SK-N-SH (cell line): ENCODE measurements at regions not wholly inside any gene's neighbourhood (a gene's known extent, or its start where the extent isn't known, plus 50 kb on each side); places are given as distances from the start of the nearest gene placed in this dataset.

ENCODE experiments used
- CTCF ChIA-PET: fragments of 300-600, 350-600 bp; formaldehyde crosslinking; extraction: SDS; loops from one replicate; lab custom pipeline; 2021; lab: Yijun Ruan, JAX
- POLR2A ChIA-PET: fragments of 350-600 bp; sonication (Branson Sonifier 250); formaldehyde crosslinking; extraction: SDS; loops from one replicate; lab custom pipeline; 2020; ENCODE audit warnings: antibody characterized with exemption, inconsistent platforms; lab: Yijun Ruan, JAX
- DNase-seq: peaks from one replicate; pipeline ENCODE4 v3.0.0; 2012
- H2AFZ ChIP-seq: fragments of 200-600 bp; sonication (generic); 2 replicates; pipeline ENCODE4 v1.8.1; 2016; ENCODE audit warnings: antibody characterized with exemption, mild to moderate bottlenecking, low read depth
- H3F3A ChIP-seq: fragments of 200-600 bp; sonication (generic); replicated peaks from 2 replicates; pipeline ENCODE3; 2016; ENCODE audit warnings: antibody characterized with exemption, mild to moderate bottlenecking; ENCODE audit not compliant: insufficient read depth
- H3K27ac ChIP-seq, 2 experiments: fragments of 200-500 bp in 1 of 2; fragments of 200-600 bp in 1 of 2; sonication (Bioruptor generic) in 1 of 2; sonication (generic), shearing (Covaris generic) in 1 of 2; 2 replicates each; pipeline versions ENCODE4 v1.5.1 to v1.6.1; 2014 to 2016; ENCODE audit warnings: low read depth in 2 of 2, inconsistent platforms in 1 of 2, low read length in 1 of 2, mild to moderate bottlenecking in 1 of 2, mixed read lengths in 1 of 2
- H3K27me3 ChIP-seq: fragments of 200-600 bp; sonication (generic), shearing (Covaris generic); 2 replicates; pipeline ENCODE4 v1.6.1; 2016; ENCODE audit warnings: mixed run types; ENCODE audit not compliant: insufficient read depth
- H3K36me3 ChIP-seq, 2 experiments: fragments of 200-500 bp in 1 of 2; fragments of 200-600 bp in 1 of 2; sonication (Bioruptor generic) in 1 of 2; sonication (generic) in 1 of 2; replicated peaks in 1 of 2; 2 replicates each; pipeline versions ENCODE3 to v1.5.1; 2014 to 2016; ENCODE audit warnings: low read length in 1 of 2, mild to moderate bottlenecking in 1 of 2; ENCODE audit not compliant: insufficient read depth in 2 of 2, control insufficient read depth in 1 of 2
- H3K4me1 ChIP-seq, 2 experiments: fragments of 200-500 bp in 1 of 2; fragments of 200-600 bp in 1 of 2; sonication (Bioruptor generic) in 1 of 2; sonication (generic), shearing (Covaris generic) in 1 of 2; 2 replicates each; pipeline versions ENCODE4 v1.5.1 to v1.6.1; 2014 to 2016; ENCODE audit warnings: low read depth in 1 of 2, low read length in 1 of 2, mixed run types in 1 of 2; ENCODE audit not compliant: insufficient read depth in 2 of 2, control insufficient read depth in 1 of 2
- H3K4me2 ChIP-seq: fragments of 200-600 bp; sonication (generic), shearing (Covaris generic); 2 replicates; pipeline ENCODE4 v1.6.1; 2017; ENCODE audit warnings: mixed run types
- H3K4me3 ChIP-seq, 2 experiments: fragments of 200-500 bp in 1 of 2; fragments of 200-600 bp in 1 of 2; sonication (Bioruptor generic) in 1 of 2; sonication (generic), shearing (Covaris generic) in 1 of 2; 2 replicates each; pipeline versions ENCODE4 v1.5.1 to v1.8.1; 2014 to 2016; ENCODE audit warnings: low read depth in 2 of 2, inconsistent platforms in 1 of 2, low read length in 1 of 2, mild to moderate bottlenecking in 1 of 2, mixed read lengths in 1 of 2, moderate library complexity in 1 of 2
- H3K79me2 ChIP-seq: fragments of 200-600 bp; sonication (generic); 2 replicates; pipeline ENCODE4 v1.8.1; 2017; ENCODE audit warnings: mild to moderate bottlenecking; ENCODE audit not compliant: insufficient read depth
- H3K9ac ChIP-seq: fragments of 200-600 bp; sonication (generic); 2 replicates; pipeline ENCODE4 v1.6.1; 2017; ENCODE audit warnings: mixed run types
- H3K9me2 ChIP-seq: fragments of 200-600 bp; sonication (generic); 2 replicates; pipeline ENCODE4 v1.6.1; 2017; ENCODE audit warnings: mixed run types
- H3K9me3 ChIP-seq: fragments of 200-600 bp; sonication (generic); 2 replicates; pipeline ENCODE4 v1.6.1; 2017; ENCODE audit warnings: mixed run types, mild to moderate bottlenecking, moderate library complexity
- H4K20me1 ChIP-seq: fragments of 200-600 bp; sonication (generic); 2 replicates; pipeline ENCODE4 v1.6.1; 2017; ENCODE audit warnings: mild to moderate bottlenecking, mixed run types; ENCODE audit not compliant: insufficient read depth
- CHD2 ChIP-seq: fragments of 150-350 bp; IDR thresholded peaks from 2 replicates; pipeline ENCODE4 v1.6.1; 2018; ENCODE audit warnings: low read length; ENCODE audit not compliant: partially characterized antibody
- ELF1 ChIP-seq: IDR thresholded peaks from 2 replicates; pipeline ENCODE4 v1.4.0; 2012
- EP300 ChIP-seq, 2 experiments: IDR thresholded peaks; 2 replicates each; pipeline versions ENCODE4 v1.4.0 to v1.6.1; 2012; ENCODE audit warnings: borderline replicate concordance in 1 of 2, low read depth in 1 of 2, low read length in 1 of 2
- EZH2phosphoT487 ChIP-seq: fragments of 200-600 bp; sonication (generic); IDR thresholded peaks from 2 replicates; pipeline ENCODE4 v1.6.1; 2017; ENCODE audit warnings: low read depth, mixed run types, mild to moderate bottlenecking, antibody characterized with exemption, moderate library complexity, borderline replicate concordance
- FOSL2 ChIP-seq: IDR thresholded peaks from 2 replicates; pipeline ENCODE4 v1.4.0; 2012; ENCODE audit warnings: low read depth, mild to moderate bottlenecking, moderate library complexity, borderline replicate concordance
- FOXJ3 ChIP-seq: sonication (generic); formaldehyde crosslinking; IDR thresholded peaks from 2 replicates; pipeline ENCODE4 v1.5.1; 2020; ENCODE audit warnings: mild to moderate bottlenecking, missing genetic modification reagents
- FOXM1 ChIP-seq: IDR thresholded peaks from 2 replicates; pipeline ENCODE4 v1.4.0; 2012; ENCODE audit warnings: low read depth, mild to moderate bottlenecking
- GABPA ChIP-seq: IDR thresholded peaks from 2 replicates; pipeline ENCODE4 v1.4.0; 2012; ENCODE audit warnings: low read depth, mild to moderate bottlenecking
- JUND ChIP-seq: IDR thresholded peaks from 2 replicates; pipeline ENCODE4 v1.4.0; 2012
- POLR2AphosphoS5 ChIP-seq: IDR thresholded peaks from 2 replicates; pipeline ENCODE4 v1.6.1; 2012; ENCODE audit warnings: low read depth, low read length
- RAD21 ChIP-seq: IDR thresholded peaks from 2 replicates; pipeline ENCODE4 v1.6.1; 2012; ENCODE audit warnings: mild to moderate bottlenecking, low read length
- RCOR1 ChIP-seq: fragments of 150-350 bp; IDR thresholded peaks from 2 replicates; pipeline ENCODE4 v1.6.1; 2017; ENCODE audit warnings: antibody characterized with exemption, low read length
- TAF1 ChIP-seq: IDR thresholded peaks from 2 replicates; pipeline ENCODE4 v1.6.1; 2012; ENCODE audit warnings: low read depth, mild to moderate bottlenecking, low read length, moderate library complexity, borderline replicate concordance
- TEAD4 ChIP-seq: IDR thresholded peaks from 2 replicates; pipeline ENCODE4 v1.4.0; 2012; ENCODE audit warnings: mild to moderate bottlenecking, borderline replicate concordance; ENCODE audit not compliant: insufficient read depth
- YY1 ChIP-seq: IDR thresholded peaks from 2 replicates; pipeline ENCODE4 v1.4.0; 2012; ENCODE audit warnings: low read depth, mild to moderate bottlenecking
- WGBS: methylation state at CpG from one replicate; pipeline ENCODE4 v1.1.6; 2017; ENCODE audit warnings: low lambda C conversion rate; 5-methylcytosine and 5-hydroxymethylcytosine counted together
- TF ChIP-seq, protein P1 (sequence below): IDR thresholded peaks from 2 replicates; pipeline ENCODE4 v1.4.0; 2012; ENCODE audit warnings: low read depth, borderline replicate concordance
- TF ChIP-seq, protein P2 (sequence below): fragments of 150-350 bp; IDR thresholded peaks from 2 replicates; pipeline ENCODE4 v1.6.1; 2016; ENCODE audit warnings: mild to moderate bottlenecking, low read depth, low read length
- TF ChIP-seq, protein P3 (sequence below): IDR thresholded peaks from 2 replicates; pipeline ENCODE4 v1.4.0; 2012; ENCODE audit warnings: low read depth
- TF ChIP-seq, protein P4 (sequence below): IDR thresholded peaks from 2 replicates; pipeline ENCODE4; 2012

DNA sequence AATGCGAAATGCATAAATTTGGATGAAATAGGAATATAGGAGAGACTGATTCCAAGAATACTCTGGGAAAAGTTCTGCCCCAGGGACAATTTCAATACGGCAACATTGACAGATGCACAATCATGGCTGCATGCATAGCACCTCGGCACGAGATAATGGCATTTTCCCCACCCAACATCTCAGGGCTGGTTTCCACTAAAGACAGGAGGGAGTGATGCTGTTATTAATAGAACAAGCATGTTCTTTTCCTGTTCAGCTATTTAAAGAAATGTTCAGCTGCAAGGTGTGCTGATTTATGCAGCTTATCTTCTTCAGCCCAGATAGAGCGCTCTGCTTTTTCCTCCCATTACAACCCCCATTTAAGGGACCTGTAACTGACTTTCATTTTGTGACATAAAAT, 740.2 kb downstream of the TLR4 start:
- no peaks in the 10 kb centered on the region for H3K36me3 ChIP-seq
- H3K4me3 ChIP-seq, result no peak overlapping the region
- H3K79me2 ChIP-seq, result no peaks in the 10 kb centered on the region
- TF ChIP-seq FOXM1, result no peak
- TF ChIP-seq, protein P1, sequence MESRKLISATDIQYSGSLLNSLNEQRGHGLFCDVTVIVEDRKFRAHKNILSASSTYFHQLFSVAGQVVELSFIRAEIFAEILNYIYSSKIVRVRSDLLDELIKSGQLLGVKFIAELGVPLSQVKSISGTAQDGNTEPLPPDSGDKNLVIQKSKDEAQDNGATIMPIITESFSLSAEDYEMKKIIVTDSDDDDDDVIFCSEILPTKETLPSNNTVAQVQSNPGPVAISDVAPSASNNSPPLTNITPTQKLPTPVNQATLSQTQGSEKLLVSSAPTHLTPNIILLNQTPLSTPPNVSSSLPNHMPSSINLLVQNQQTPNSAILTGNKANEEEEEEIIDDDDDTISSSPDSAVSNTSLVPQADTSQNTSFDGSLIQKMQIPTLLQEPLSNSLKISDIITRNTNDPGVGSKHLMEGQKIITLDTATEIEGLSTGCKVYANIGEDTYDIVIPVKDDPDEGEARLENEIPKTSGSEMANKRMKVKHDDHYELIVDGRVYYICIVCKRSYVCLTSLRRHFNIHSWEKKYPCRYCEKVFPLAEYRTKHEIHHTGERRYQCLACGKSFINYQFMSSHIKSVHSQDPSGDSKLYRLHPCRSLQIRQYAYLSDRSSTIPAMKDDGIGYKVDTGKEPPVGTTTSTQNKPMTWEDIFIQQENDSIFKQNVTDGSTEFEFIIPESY, result no peak
- TF ChIP-seq YY1, result no peak
- no peak for TF ChIP-seq POLR2AphosphoS5
- TF ChIP-seq, protein P2, sequence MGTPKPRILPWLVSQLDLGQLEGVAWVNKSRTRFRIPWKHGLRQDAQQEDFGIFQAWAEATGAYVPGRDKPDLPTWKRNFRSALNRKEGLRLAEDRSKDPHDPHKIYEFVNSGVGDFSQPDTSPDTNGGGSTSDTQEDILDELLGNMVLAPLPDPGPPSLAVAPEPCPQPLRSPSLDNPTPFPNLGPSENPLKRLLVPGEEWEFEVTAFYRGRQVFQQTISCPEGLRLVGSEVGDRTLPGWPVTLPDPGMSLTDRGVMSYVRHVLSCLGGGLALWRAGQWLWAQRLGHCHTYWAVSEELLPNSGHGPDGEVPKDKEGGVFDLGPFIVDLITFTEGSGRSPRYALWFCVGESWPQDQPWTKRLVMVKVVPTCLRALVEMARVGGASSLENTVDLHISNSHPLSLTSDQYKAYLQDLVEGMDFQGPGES, result no peak
- TF ChIP-seq, protein P3, sequence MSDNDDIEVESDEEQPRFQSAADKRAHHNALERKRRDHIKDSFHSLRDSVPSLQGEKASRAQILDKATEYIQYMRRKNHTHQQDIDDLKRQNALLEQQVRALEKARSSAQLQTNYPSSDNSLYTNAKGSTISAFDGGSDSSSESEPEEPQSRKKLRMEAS, result no peak
- no peak for TF ChIP-seq RCOR1
- TF ChIP-seq CHD2, result no peak
- no peak for TF ChIP-seq TAF1
- TF ChIP-seq JUND, result no peak
- TF ChIP-seq FOXJ3 (CRISPR knock-in tag), result no peak
- no peak for TF ChIP-seq EZH2phosphoT487
- TF ChIP-seq, protein P4, sequence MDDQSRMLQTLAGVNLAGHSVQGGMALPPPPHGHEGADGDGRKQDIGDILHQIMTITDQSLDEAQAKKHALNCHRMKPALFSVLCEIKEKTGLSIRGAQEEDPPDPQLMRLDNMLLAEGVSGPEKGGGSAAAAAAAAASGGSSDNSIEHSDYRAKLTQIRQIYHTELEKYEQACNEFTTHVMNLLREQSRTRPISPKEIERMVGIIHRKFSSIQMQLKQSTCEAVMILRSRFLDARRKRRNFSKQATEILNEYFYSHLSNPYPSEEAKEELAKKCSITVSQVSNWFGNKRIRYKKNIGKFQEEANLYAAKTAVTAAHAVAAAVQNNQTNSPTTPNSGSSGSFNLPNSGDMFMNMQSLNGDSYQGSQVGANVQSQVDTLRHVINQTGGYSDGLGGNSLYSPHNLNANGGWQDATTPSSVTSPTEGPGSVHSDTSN, result no peak
- TF ChIP-seq ELF1, result no peak
- no peak for TF ChIP-seq EP300 (IDR thresholded peaks at IDR 0.05; ENCODE audit: borderline replicate concordance in 1 of 2, low read depth in 1 of 2, low read length in 1 of 2)
- TF ChIP-seq FOSL2, result no peak
- no peak for TF ChIP-seq RAD21
- TF ChIP-seq GABPA, result no peak
- TF ChIP-seq TEAD4, result no peak
- H3K4me2 ChIP-seq, result no peak overlapping the region
- H3K9ac ChIP-seq, result no peak overlapping the region
- no peaks in the 10 kb centered on the region for H3K9me3 ChIP-seq
- no peak overlapping the region for H2AFZ ChIP-seq
- no peaks in the 10 kb centered on the region for H4K20me1 ChIP-seq
- POLR2A ChIA-PET, result no interaction called here
- no peaks in the 10 kb centered on the region; a peak in 1 of 4 replicates for H3K4me1 ChIP-seq
- H3F3A ChIP-seq, result no peaks in the 10 kb centered on the region
- no peak overlapping the region for H3K27ac ChIP-seq
- H3K27me3 ChIP-seq, result no peaks in the 10 kb centered on the region
- no peak for DNase-seq
- WGBS, result 43% methylated on average over 5 of the region's 5 CpGs
- CTCF ChIA-PET, result no interaction called here
- H3K9me2 ChIP-seq, result no peaks in the 10 kb centered on the region
